ENCODE measurements at regions not wholly inside any gene's neighbourhood (a gene's known extent, or its start where the extent isn't known, plus 50 kb on each side); places are given as distances from the start of the nearest gene placed in this dataset.

- Histone ChIP-seq H3K36me3 (ENCODE audit: control insufficient read depth, insufficient read depth, low read length) (no peaks in the 10 kb centered on the region), H2AFZ (ENCODE audit: low read depth, low read length) (no peak overlapping the region), H3K9me3 (replicated peaks; ENCODE audit: control insufficient read depth, insufficient read depth, low read depth, low read length) (no peaks in the 10 kb centered on the region), H3K4me3 (no peak overlapping the region), H3K27ac (ENCODE audit: extremely low read depth, low read depth, low read length) (no peak overlapping the region), H3K4me2 (ENCODE audit: insufficient read depth, low read length) (no peak overlapping the region), H3K79me2 (ENCODE audit: control insufficient read depth, insufficient read depth, low read length) (no peaks in the 10 kb centered on the region), H3K9me1 (ENCODE audit: control insufficient read depth, insufficient read depth, low read length) (no peaks in the 10 kb centered on the region), H3K27me3 (ENCODE audit: control insufficient read depth in 2 of 2, insufficient read depth in 2 of 2, low read length in 2 of 2) (no peaks in the 10 kb centered on the region), H3K9ac (ENCODE audit: insufficient read depth in 1 of 2, low read depth in 2 of 2, low read length in 2 of 2) (no peak overlapping the region), H4K20me1 (replicated peaks; ENCODE audit: control insufficient read depth, insufficient read depth, low read length) (no peaks in the 10 kb centered on the region), H3K4me1 (replicated peaks in 1 of 2; ENCODE audit: control insufficient read depth in 2 of 2, insufficient read depth in 2 of 2, low read length in 2 of 2) (no peaks in the 10 kb centered on the region)
- ChIA-PET POLR2A (no interaction called here), CTCF (ENCODE audit: low intra/inter-chr PET ratio) (no interaction called here)
- ATAC-seq (no peak), FAIRE-seq (no peak), DNase-seq (ENCODE audit: extremely low read depth in 1 of 4, low spot score in 3 of 4) (no peak)
- peak; percentile 75 for TF ChIP-seq ZNF134 (CRISPR knock-in tag; conservative IDR thresholded peaks at IDR 0.05)
- no peak for TF ChIP-seq ZBTB40 (IDR thresholded peaks at IDR 0.05)
- no peak for TF ChIP-seq ZBTB40 (CRISPR knock-in tag; IDR thresholded peaks at IDR 0.05)
- in situ Hi-C loops (cut with MboI) (no loop called here), intact Hi-C loops (cut with micrococcal nuclease) (no loop called here)
- no TSS peak for BruUV-seq (replicated peaks)
These were observed 949.7 kb downstream of the HACE1 start for GRCh38 chr6:103910018-103910417.
